Eye (tissue), 1 donor: ENCODE measurements at regions not wholly inside any gene's neighbourhood (a gene's known extent, or its start where the extent isn't known, plus 50 kb on each side); places are given as distances from the start of the nearest gene placed in this dataset.
"Not testable (repeated sequence)": the region's sequence is repeated elsewhere in the genome, so short reads cannot be mapped to it uniquely, and the experiment has no call there.

ENCODE experiments used
- DNase-seq: peaks from one replicate; pipeline ENCODE4 v3.0.0-alpha.2; 2015

- no peak for DNase-seq
Measured at GRCh38 chr1:244325056-244325758, 126.5 kb downstream of the ADSS2 start.

GRCh38 chr1:244326757-244327156 is 125.0 kb downstream of the ADSS2 start:
- no peak for DNase-seq

- DNase-seq = no peak
Measured at GRCh38 chr1:244327533-244327932, 124.2 kb downstream of the ADSS2 start.

GRCh38 chr1:244328476-244328875 is 123.2 kb downstream of the ADSS2 start:
- DNase-seq = no peak

- no peak for DNase-seq
Measured at GRCh38 chr1:244329591-244330317, 122.0 kb downstream of the ADSS2 start.

- no peak for DNase-seq
Measured at GRCh38 chr1:244330318-244330625, 121.4 kb downstream of the ADSS2 start.

GRCh38 chr1:244332761-244333160 is 118.9 kb downstream of the ADSS2 start:
- not testable (repeated sequence) for DNase-seq

- not testable (repeated sequence) for DNase-seq
Measured at GRCh38 chr1:244334315-244334714, 117.4 kb downstream of the ADSS2 start.

GRCh38 chr1:244334842-244335241 is 116.9 kb downstream of the ADSS2 start:
- DNase-seq = not testable (repeated sequence)

- no peak for DNase-seq
Measured at GRCh38 chr1:244335456-244335855, 116.3 kb downstream of the ADSS2 start.

GRCh38 chr1:244336232-244336899 is 115.3 kb downstream of the ADSS2 start:
- no peak for DNase-seq

- no peak for DNase-seq
Measured at GRCh38 chr1:244337839-244338238, 113.9 kb downstream of the ADSS2 start.

GRCh38 chr1:244339073-244339692 is 112.5 kb downstream of the ADSS2 start:
- no peak for DNase-seq

- no peak for DNase-seq
Measured at GRCh38 chr1:244339776-244340175, 111.9 kb downstream of the ADSS2 start.

- DNase-seq = no peak
Measured at GRCh38 chr1:244340396-244340795, 111.3 kb downstream of the ADSS2 start.

GRCh38 chr1:244341455-244342450 is 110.0 kb downstream of the ADSS2 start:
- DNase-seq = peak; percentile 68

GRCh38 chr1:244344001-244344400 is 107.7 kb downstream of the ADSS2 start:
- no peak for DNase-seq

GRCh38 chr1:244346972-244347618 is 104.6 kb downstream of the ADSS2 start:
- no peak for DNase-seq

GRCh38 chr1:244347942-244348341 is 103.8 kb downstream of the ADSS2 start:
- DNase-seq = no peak

- DNase-seq = no peak
Measured at GRCh38 chr1:244349103-244349531, 102.6 kb downstream of the ADSS2 start.

GRCh38 chr1:244349581-244350001 is 102.1 kb downstream of the ADSS2 start:
- peak; percentile 86 for DNase-seq

GRCh38 chr1:244350027-244350426 is 101.7 kb downstream of the ADSS2 start:
- DNase-seq = no peak
